K562 (cell line): ENCODE measurements at regions not wholly inside any gene's neighbourhood (a gene's known extent, or its start where the extent isn't known, plus 50 kb on each side); places are given as distances from the start of the nearest gene placed in this dataset.

Source experiments
- ATAC-seq: fragments of 200-7000 bp; cut with Tn5 transposase; 3 replicates; pipeline ENCODE4 v1.9.1; 2020; ENCODE audit warnings: moderate library complexity
- BruUV-seq: library from RNA; stranded (reverse); fragments of 400-500 nt; replicated peaks from 2 replicates; lab custom pipeline; 2021; lab: Mats Ljungman, UMichigan
- CTCF ChIA-PET: fragments of 300-600 bp; formaldehyde crosslinking; extraction: SDS; loops from one replicate; lab custom pipeline; 2021; ENCODE audit warnings: low intra/inter-chr PET ratio; lab: Yijun Ruan, JAX
- POLR2A ChIA-PET: fragments of 300-600, 350-650 bp; sonication (Branson Sonifier 250); formaldehyde crosslinking; extraction: SDS; loops from one replicate; lab custom pipeline; 2021; ENCODE audit warnings: antibody characterized with exemption, inconsistent platforms; lab: Yijun Ruan, JAX
- DNase-seq, 4 experiments: peaks; one replicate each; pipeline versions ENCODE4 v3.0.0 to v3.0.0-alpha.2; 2011 to 2018; ENCODE audit warnings: low spot score in 3 of 4, mixed read lengths in 3 of 4; ENCODE audit errors: extremely low read depth in 1 of 4
- FAIRE-seq: peaks from 2 replicates; lab custom pipeline; 2011; peaks lifted over from hg19 to GRCh38; lab: Jason Lieb, UNC
- H2AFZ ChIP-seq: 2 replicates; pipeline ENCODE4 v1.6.0; 2011; ENCODE audit warnings: low read depth, low read length, control low read depth, inconsistent platforms
- H3K27ac ChIP-seq: fragments of 200-600 bp; 3 replicates; pipeline ENCODE4 v1.8.0; 2011; ENCODE audit warnings: low read depth, mild to moderate bottlenecking, control low read depth, inconsistent platforms, low read length, moderate library complexity, mixed read lengths; ENCODE audit errors: extremely low read depth
- H3K27me3 ChIP-seq, 2 experiments: fragments of 300-600 bp in 1 of 2; 2 replicates in 1 of 2; 3 replicates in 1 of 2; pipeline versions ENCODE4 v1.6.0 to v1.8.0; 2011; ENCODE audit warnings: inconsistent platforms in 2 of 2, low read length in 2 of 2, mild to moderate bottlenecking in 1 of 2, mixed read lengths in 1 of 2, moderate library complexity in 1 of 2; ENCODE audit not compliant: control insufficient read depth in 2 of 2, insufficient read depth in 2 of 2
- H3K36me3 ChIP-seq: fragments of 300-600 bp; 3 replicates; pipeline ENCODE4 v1.8.0; 2011; ENCODE audit warnings: mild to moderate bottlenecking, low read length, inconsistent platforms; ENCODE audit not compliant: control insufficient read depth, insufficient read depth
- H3K4me1 ChIP-seq, 2 experiments: fragments of 200-600 bp in 1 of 2; replicated peaks in 1 of 2; 2 replicates in 1 of 2; 3 replicates in 1 of 2; pipeline versions ENCODE4 v1.5.1 to v1.8.0; 2011; ENCODE audit warnings: inconsistent platforms in 2 of 2, low read length in 2 of 2, mild to moderate bottlenecking in 1 of 2, mixed read lengths in 1 of 2, moderate library complexity in 1 of 2; ENCODE audit not compliant: control insufficient read depth in 2 of 2, insufficient read depth in 2 of 2
- H3K4me2 ChIP-seq: 2 replicates; pipeline ENCODE4 v1.6.1; 2011; ENCODE audit warnings: low read length, control low read depth, inconsistent platforms, mixed read lengths; ENCODE audit not compliant: insufficient read depth
- H3K4me3 ChIP-seq: fragments of 200-600 bp; sonication (generic), shearing (Covaris generic); 2 replicates; pipeline ENCODE4 v1.5.1; 2016; ENCODE audit warnings: control low read depth, inconsistent platforms
- H3K79me2 ChIP-seq: fragments of 200-600 bp; 3 replicates; pipeline ENCODE4 v1.8.0; 2011; ENCODE audit warnings: low read length, inconsistent platforms; ENCODE audit not compliant: control insufficient read depth, insufficient read depth
- H3K9ac ChIP-seq, 2 experiments: 2 replicates each; pipeline versions ENCODE4 v1.6.0 to v1.6.1; 2011; ENCODE audit warnings: low read depth in 2 of 2, low read length in 2 of 2, control low read depth in 1 of 2, inconsistent platforms in 1 of 2, mild to moderate bottlenecking in 1 of 2, mixed read lengths in 1 of 2; ENCODE audit not compliant: insufficient read depth in 1 of 2
- H3K9me1 ChIP-seq: one replicate; pipeline ENCODE4 v1.6.0; 2011; ENCODE audit warnings: inconsistent platforms, mild to moderate bottlenecking, low read length, moderate library complexity; ENCODE audit not compliant: control insufficient read depth, insufficient read depth
- H3K9me3 ChIP-seq: replicated peaks from 2 replicates; pipeline ENCODE4 v1.5.1; 2011; ENCODE audit warnings: low read depth, low read length, inconsistent platforms; ENCODE audit not compliant: control insufficient read depth, insufficient read depth
- H4K20me1 ChIP-seq: replicated peaks from 2 replicates; pipeline ENCODE4 v1.6.1; 2011; ENCODE audit warnings: low read length, inconsistent platforms, mixed read lengths; ENCODE audit not compliant: control insufficient read depth, insufficient read depth
- CREB5 ChIP-seq: fragments of 250-450 bp; sonication (Bioruptor Pico); IDR thresholded peaks from 2 replicates; pipeline ENCODE4 v1.5.0; 2020; ENCODE audit warnings: mild to moderate bottlenecking
- EHMT2 ChIP-seq: fragments of 450-650 bp; IDR thresholded peaks from 2 replicates; pipeline ENCODE4 v1.6.1; 2018; ENCODE audit warnings: antibody characterized with exemption
- HCFC1 ChIP-seq: IDR thresholded peaks from 2 replicates; pipeline ENCODE4 v1.6.1; 2012; ENCODE audit warnings: low read depth, low read length, improper control_type of control experiment
- KDM1A ChIP-seq, 2 experiments: fragments of 450-650 bp; IDR thresholded peaks; 2 replicates each; pipeline ENCODE4 v1.6.1; 2016; ENCODE audit warnings: mild to moderate bottlenecking in 2 of 2
- MTF1 ChIP-seq: fragments of 250-450 bp; sonication (Bioruptor Pico); IDR thresholded peaks from 2 replicates; pipeline ENCODE4 v1.9.0; 2021; ENCODE audit warnings: moderate library complexity, mild to moderate bottlenecking, inconsistent platforms, borderline replicate concordance
- PHF20 ChIP-seq: fragments of 450-650 bp; IDR thresholded peaks from 2 replicates; pipeline ENCODE4 v1.6.1; 2018; ENCODE audit not compliant: partially characterized antibody
- PHF21A ChIP-seq: fragments of 450-650 bp; IDR thresholded peaks from 2 replicates; pipeline ENCODE4 v1.6.1; 2017; ENCODE audit warnings: low read depth, borderline replicate concordance
- RCOR1 ChIP-seq, 2 experiments: IDR thresholded peaks; 2 replicates each; pipeline ENCODE4 v1.6.1; 2012; ENCODE audit warnings: low read depth in 2 of 2, low read length in 2 of 2, borderline replicate concordance in 1 of 2, improper control_type of control experiment in 1 of 2
- SRSF3 ChIP-seq: fragments of 200-400 bp; formaldehyde crosslinking; IDR thresholded peaks from 2 replicates; pipeline ENCODE4 v1.6.1; 2016; ENCODE audit warnings: mild to moderate bottlenecking, low read length, moderate library complexity; ENCODE audit not compliant: insufficient read depth
- STAG1 ChIP-seq: sonication (generic); formaldehyde crosslinking; IDR thresholded peaks from 2 replicates; pipeline ENCODE4 v1.5.0; 2020; ENCODE audit warnings: missing genetic modification reagents, borderline replicate concordance
- TAF15 ChIP-seq: fragments of 200-400 bp; formaldehyde crosslinking; IDR thresholded peaks from 2 replicates; pipeline ENCODE4 v1.6.1; 2017; ENCODE audit warnings: mild to moderate bottlenecking, low read depth, low read length, moderate library complexity
- TCF7L2 ChIP-seq: fragments of 150-350 bp; IDR thresholded peaks from 2 replicates; pipeline ENCODE4 v1.6.1; 2016; ENCODE audit warnings: low read depth, mild to moderate bottlenecking, low read length, moderate library complexity
- THAP12 ChIP-seq: fragments of 250-450 bp; sonication (Bioruptor Pico); IDR thresholded peaks from 2 replicates; pipeline ENCODE4 v1.9.0; 2021; ENCODE audit warnings: mild to moderate bottlenecking, inconsistent platforms
- ZKSCAN8 ChIP-seq: fragments of 200-800 bp; sonication (Bioruptor generic); IDR thresholded peaks from 2 replicates; pipeline ENCODE4 v1.6.1; 2016; ENCODE audit warnings: missing genetic modification characterization, missing compliant biosample characterization
- ZNF76 ChIP-seq: fragments of 250-450 bp; sonication (Bioruptor Pico); IDR thresholded peaks from 2 replicates; pipeline ENCODE4 v1.4.0; 2020; ENCODE audit warnings: mild to moderate bottlenecking, moderate library complexity, borderline replicate concordance
- WGBS: fragments of 100-300 bp; shearing (Covaris generic); methylation state at CpG from one replicate; pipeline ENCODE4 v1.1.6; 2016; ENCODE audit warnings: low coverage, mixed read lengths; ENCODE audit not compliant: insufficient coverage; ENCODE audit errors: missing lambda C conversion rate; 5-methylcytosine and 5-hydroxymethylcytosine counted together
- in situ Hi-C: fragments of 300-500 bp; cut with MboI; formaldehyde crosslinking; loops from 4 replicates; pipeline ENCODE4 v1.15.0; 2018; ENCODE audit warnings: inconsistent platforms, mixed read lengths
- intact Hi-C: fragments of 100-400 bp; cut with micrococcal nuclease; formaldehyde crosslinking; loops from 2 replicates; pipeline ENCODE4 v1.14.2; 2022
- TF ChIP-seq, protein P1 (sequence below): fragments of 250-450 bp; sonication (Bioruptor Pico); IDR thresholded peaks from 2 replicates; pipeline ENCODE4 v1.8.0; 2022; ENCODE audit warnings: moderate library complexity, mild to moderate bottlenecking, inconsistent platforms
- TF ChIP-seq, protein P2 (sequence below): sonication (generic); formaldehyde crosslinking; IDR thresholded peaks from 2 replicates; pipeline ENCODE4 v1.8.1; 2023; ENCODE audit warnings: mild to moderate bottlenecking, missing genetic modification reagents

- no peaks in the 10 kb centered on the region for H3K79me2 ChIP-seq
- H3K4me2 ChIP-seq = no peak overlapping the region
- WGBS = 0% methylated on average over 5 of the region's 5 CpGs
- no peak overlapping the region for H2AFZ ChIP-seq
- BruUV-seq = no TSS peak
- no peaks in the 10 kb centered on the region for H3K4me1 ChIP-seq
- no peak overlapping the region for H3K9ac ChIP-seq
- in situ Hi-C loops (no loop called here), intact Hi-C loops (no loop called here)
- H3K36me3 ChIP-seq = no peaks in the 10 kb centered on the region
- H3K27ac ChIP-seq = no peak overlapping the region
- FAIRE-seq = no peak
- no peak for DNase-seq
- no peaks in the 10 kb centered on the region for H3K9me1 ChIP-seq
- no peak for ATAC-seq
- no peaks in the 10 kb centered on the region for H4K20me1 ChIP-seq
- H3K9me3 ChIP-seq = no peaks in the 10 kb centered on the region; the same call in 1 of the 2 replicates
- CTCF ChIA-PET = no interaction called here
- no peak overlapping the region for H3K4me3 ChIP-seq
- H3K27me3 ChIP-seq = no peaks in the 10 kb centered on the region
- POLR2A ChIA-PET = no interaction called here
- TF ChIP-seq TAF15 = no peak
- no peak for TF ChIP-seq TCF7L2
- no peak for TF ChIP-seq STAG1 (CRISPR knock-in tag)
- no peak for TF ChIP-seq ZNF76
- no peak for TF ChIP-seq THAP12 (CRISPR knock-in tag)
- no peak for TF ChIP-seq ZKSCAN8 (CRISPR knock-in tag)
- no peak for TF ChIP-seq KDM1A (IDR thresholded peaks at IDR 0.05)
- TF ChIP-seq, protein P1, sequence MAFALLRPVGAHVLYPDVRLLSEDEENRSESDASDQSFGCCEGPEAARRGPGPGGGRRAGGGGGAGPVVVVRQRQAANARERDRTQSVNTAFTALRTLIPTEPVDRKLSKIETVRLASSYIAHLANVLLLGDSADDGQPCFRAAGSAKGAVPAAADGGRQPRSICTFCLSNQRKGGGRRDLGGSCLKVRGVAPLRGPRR = no peak
- TF ChIP-seq MTF1 (CRISPR knock-in tag) = no peak
- TF ChIP-seq SRSF3 = no peak
- TF ChIP-seq, protein P2, sequence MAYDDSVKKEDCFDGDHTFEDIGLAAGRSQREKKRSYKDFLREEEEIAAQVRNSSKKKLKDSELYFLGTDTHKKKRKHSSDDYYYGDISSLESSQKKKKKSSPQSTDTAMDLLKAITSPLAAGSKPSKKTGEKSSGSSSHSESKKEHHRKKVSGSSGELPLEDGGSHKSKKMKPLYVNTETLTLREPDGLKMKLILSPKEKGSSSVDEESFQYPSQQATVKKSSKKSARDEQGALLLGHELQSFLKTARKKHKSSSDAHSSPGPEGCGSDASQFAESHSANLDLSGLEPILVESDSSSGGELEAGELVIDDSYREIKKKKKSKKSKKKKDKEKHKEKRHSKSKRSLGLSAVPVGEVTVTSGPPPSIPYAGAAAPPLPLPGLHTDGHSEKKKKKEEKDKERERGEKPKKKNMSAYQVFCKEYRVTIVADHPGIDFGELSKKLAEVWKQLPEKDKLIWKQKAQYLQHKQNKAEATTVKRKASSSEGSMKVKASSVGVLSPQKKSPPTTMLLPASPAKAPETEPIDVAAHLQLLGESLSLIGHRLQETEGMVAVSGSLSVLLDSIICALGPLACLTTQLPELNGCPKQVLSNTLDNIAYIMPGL (CRISPR knock-in tag) = no peak
- no peak for TF ChIP-seq PHF20
- no peak for TF ChIP-seq RCOR1 (IDR thresholded peaks at IDR 0.05; ENCODE audit: borderline replicate concordance in 1 of 2, low read depth in 2 of 2, low read length in 2 of 2)
- no peak for TF ChIP-seq HCFC1
- no peak for TF ChIP-seq EHMT2
- TF ChIP-seq CREB5 = no peak
- TF ChIP-seq PHF21A = no peak
Measured at GRCh38 chr13:73945871-73946270, 188.3 kb downstream of the KLF12 start.
